Endothelial cell of umbilical vein (primary cell): ENCODE measurements at regions not wholly inside any gene's neighbourhood (a gene's known extent, or its start where the extent isn't known, plus 50 kb on each side); places are given as distances from the start of the nearest gene placed in this dataset.

Experiments used
- BruUV-seq: library from RNA; stranded (reverse); fragments of 400-500 nt; replicated peaks from 2 replicates; lab custom pipeline; 2021; lab: Mats Ljungman, UMichigan
- CTCF ChIA-PET: fragments of 300-600, 350-600 bp; sonication (Branson Sonifier 250); formaldehyde crosslinking; loops from one replicate; lab custom pipeline; 2021; ENCODE audit warnings: antibody characterized with exemption, inconsistent platforms; lab: Charles Lee
- POLR2A ChIA-PET: fragments of 300-600, 350-600 bp; sonication (Branson Sonifier 250); formaldehyde crosslinking; loops from one replicate; lab custom pipeline; 2021; ENCODE audit warnings: antibody characterized with exemption, inconsistent platforms; lab: Charles Lee
- DNase-seq: peaks from one replicate; pipeline ENCODE4 v3.0.0-alpha.2; 2011; ENCODE audit warnings: low read depth, low spot score
- FAIRE-seq: peaks from 2 replicates; lab custom pipeline; 2011; peaks lifted over from hg19 to GRCh38; lab: Jason Lieb, UNC
- H2AFZ ChIP-seq: 2 replicates; pipeline ENCODE4 v1.6.0; 2012; ENCODE audit warnings: low read depth, low read length, control low read depth, inconsistent platforms
- H3K27ac ChIP-seq: 2 replicates; pipeline ENCODE4 v1.5.1; 2011; ENCODE audit warnings: low read depth, mild to moderate bottlenecking, control low read depth, low read length, moderate library complexity; ENCODE audit not compliant: insufficient read depth
- H3K27me3 ChIP-seq, 2 experiments: 2 replicates each; pipeline versions ENCODE4 v1.6.0 to v1.6.1; 2011; ENCODE audit warnings: low read length in 2 of 2, mixed read lengths in 1 of 2; ENCODE audit not compliant: control insufficient read depth in 2 of 2, insufficient read depth in 2 of 2
- H3K36me3 ChIP-seq, 2 experiments: 2 replicates in 1 of 2; 3 replicates in 1 of 2; pipeline ENCODE4 v1.5.1; 2011; ENCODE audit warnings: low read length in 2 of 2, mild to moderate bottlenecking in 1 of 2, moderate library complexity in 1 of 2; ENCODE audit not compliant: control insufficient read depth in 2 of 2, insufficient read depth in 2 of 2; ENCODE audit errors: extremely low read depth in 1 of 2
- H3K4me1 ChIP-seq: 3 replicates; pipeline ENCODE4 v1.5.1; 2011; ENCODE audit warnings: mild to moderate bottlenecking, low read length; ENCODE audit not compliant: control insufficient read depth, insufficient read depth; ENCODE audit errors: extremely low read depth
- H3K4me2 ChIP-seq: 2 replicates; pipeline ENCODE4 v1.6.1; 2011; ENCODE audit warnings: low read length, control low read depth, mixed read lengths; ENCODE audit not compliant: insufficient read depth
- H3K4me3 ChIP-seq, 3 experiments: fragments of 200-600 bp in 1 of 3; sonication (generic), shearing (Covaris generic) in 1 of 3; replicated peaks in 1 of 3; 2 replicates each; pipeline ENCODE4 v1.5.1; 2011 to 2016; ENCODE audit warnings: control low read depth in 3 of 3, low read length in 3 of 3, mild to moderate bottlenecking in 2 of 3, inconsistent platforms in 1 of 3, low read depth in 1 of 3, moderate library complexity in 1 of 3; ENCODE audit not compliant: insufficient read depth in 1 of 3
- H3K79me2 ChIP-seq: 2 replicates; pipeline ENCODE4 v1.6.0; 2012; ENCODE audit warnings: low read length, inconsistent platforms; ENCODE audit not compliant: control insufficient read depth, insufficient read depth
- H3K9ac ChIP-seq: replicated peaks from 2 replicates; pipeline ENCODE3; 2011; ENCODE audit warnings: low read length, control low read depth; ENCODE audit not compliant: insufficient read depth; ENCODE audit errors: extremely low read depth
- H3K9me1 ChIP-seq: replicated peaks from 3 replicates; pipeline ENCODE4 v1.6.0; 2011; ENCODE audit warnings: mild to moderate bottlenecking, low read length; ENCODE audit not compliant: control insufficient read depth, insufficient read depth; ENCODE audit errors: extremely low read depth
- H3K9me3 ChIP-seq: replicated peaks from 2 replicates; pipeline ENCODE4 v1.5.1; 2012; ENCODE audit warnings: low read length, inconsistent platforms; ENCODE audit not compliant: control insufficient read depth, insufficient read depth
- H4K20me1 ChIP-seq: replicated peaks from 2 replicates; pipeline ENCODE3; 2011; ENCODE audit warnings: mild to moderate bottlenecking, low read length; ENCODE audit not compliant: control insufficient read depth, insufficient read depth; ENCODE audit errors: extremely low read depth
- CTCF ChIP-seq, 2 donors: IDR thresholded peaks; 1 replicate in 1 of 2; 2 replicates in 1 of 2; pipeline ENCODE4 v1.5.1; 2011; ENCODE audit warnings: low read length in 2 of 2, mild to moderate bottlenecking in 2 of 2, moderate library complexity in 2 of 2, control low read depth in 1 of 2, inconsistent platforms in 1 of 2, low read depth in 1 of 2; ENCODE audit not compliant: insufficient read depth in 1 of 2; ENCODE audit errors: extremely low read depth in 1 of 2
- EZH2 ChIP-seq: IDR thresholded peaks from 2 replicates; pipeline ENCODE4 v1.6.1; 2012; ENCODE audit warnings: borderline replicate concordance, low read depth, mild to moderate bottlenecking, moderate library complexity, low read length, inconsistent platforms; ENCODE audit not compliant: severe bottlenecking
- FOS ChIP-seq: IDR thresholded peaks from 2 replicates; pipeline ENCODE4 v1.6.1; 2011; ENCODE audit warnings: mild to moderate bottlenecking, low read length, moderate library complexity, borderline replicate concordance; ENCODE audit not compliant: insufficient read depth
- GATA2 ChIP-seq: IDR thresholded peaks from 2 replicates; pipeline ENCODE4 v1.7.0; 2011; ENCODE audit warnings: low read depth, mild to moderate bottlenecking, moderate library complexity, mixed read lengths, low read length; ENCODE audit not compliant: insufficient read length, insufficient read depth
- JUN ChIP-seq: IDR thresholded peaks from 2 replicates; pipeline ENCODE4 v1.6.1; 2011; ENCODE audit warnings: borderline replicate concordance, low read depth; ENCODE audit not compliant: insufficient read length, insufficient read depth
- MAX ChIP-seq: IDR thresholded peaks from 2 replicates; pipeline ENCODE4 v1.6.1; 2011; ENCODE audit not compliant: insufficient read depth, insufficient read length
- MYC ChIP-seq: IDR thresholded peaks from one replicate; pipeline ENCODE4 v1.6.1; 2011; ENCODE audit warnings: mild to moderate bottlenecking, low read depth, low read length
- POLR2A ChIP-seq: IDR thresholded peaks from 2 replicates; pipeline ENCODE4 v1.6.1; 2012; ENCODE audit warnings: low read depth, mild to moderate bottlenecking, control low read depth, low read length
- POLR2AphosphoS5 ChIP-seq: IDR thresholded peaks from 2 replicates; pipeline ENCODE4 v1.6.1; 2012; ENCODE audit warnings: low read depth, mild to moderate bottlenecking, control low read depth, low read length, moderate library complexity; ENCODE audit not compliant: insufficient read depth
- dilution Hi-C: fragments of 300-500 bp; cut with MboI; formaldehyde crosslinking; loops from one replicate; pipeline ENCODE4 v1.15.0; 2019; ENCODE audit warnings: low sequenced_read_pairs; ENCODE audit not compliant: extremely low pct_ligation_motif_present
- intact Hi-C: fragments of 100-400 bp; cut with micrococcal nuclease; formaldehyde crosslinking; loops from one replicate; pipeline ENCODE4 v1.10.0; 2022

- no peak for TF ChIP-seq POLR2AphosphoS5
- no peak for TF ChIP-seq JUN
- no peak for TF ChIP-seq EZH2
- no peak for TF ChIP-seq GATA2
- no peak for TF ChIP-seq FOS
- TF ChIP-seq POLR2A = no peak
- no peak for TF ChIP-seq MYC
- TF ChIP-seq MAX = no peak
- H3K27me3 ChIP-seq = no peaks in the 10 kb centered on the region
- H3K9ac ChIP-seq = no peak overlapping the region
- no peak overlapping the region for H3K4me3 ChIP-seq
- no TSS peak for BruUV-seq
- H3K79me2 ChIP-seq = no peaks in the 10 kb centered on the region
- no peak overlapping the region for H3K27ac ChIP-seq
- no peak for FAIRE-seq
- ChIA-PET CTCF (no interaction called here), POLR2A (no interaction called here)
- H3K36me3 ChIP-seq = no peaks in the 10 kb centered on the region
- no peaks in the 10 kb centered on the region for H4K20me1 ChIP-seq
- intact Hi-C loops (no loop called here), dilution Hi-C loops (no loop called here)
- no peak overlapping the region for H3K4me2 ChIP-seq
- DNase-seq = no peak
- H3K9me1 ChIP-seq = no peaks in the 10 kb centered on the region
- H3K9me3 ChIP-seq = no peaks in the 10 kb centered on the region
- H2AFZ ChIP-seq = no peak overlapping the region
- no peaks in the 10 kb centered on the region for H3K4me1 ChIP-seq
Measured at GRCh38 chr6:92989656-92990055, 429.7 kb downstream of the EPHA7 start.

GRCh38 chr6:92979281-92979680, 440.1 kb downstream of the EPHA7 start:
- Histone ChIP-seq H2AFZ (no peak overlapping the region), H3K36me3 (no peaks in the 10 kb centered on the region), H3K4me1 (peaks cover 11% of the 10 kb centered on the region), H3K27ac (no peak overlapping the region), H3K4me3 (no peak overlapping the region), H3K4me2 (peak overlapping the region; percentile 17), H3K79me2 (no peaks in the 10 kb centered on the region), H3K9me3 (no peaks in the 10 kb centered on the region), H4K20me1 (no peaks in the 10 kb centered on the region), H3K9ac (no peak overlapping the region), H3K9me1 (no peaks in the 10 kb centered on the region), H3K27me3 (no peaks in the 10 kb centered on the region)
- TF ChIP-seq JUN (no peak), POLR2AphosphoS5 (no peak), MAX (no peak), FOS (no peak), MYC (no peak), EZH2 (no peak), CTCF (IDR thresholded peaks at IDR 0.05; ENCODE audit: extremely low read depth in 1 of 2, insufficient read depth in 1 of 2, low read depth in 1 of 2, low read length in 2 of 2) (no peak), POLR2A (no peak)
- ChIA-PET POLR2A (no interaction called here), CTCF (no interaction called here)
- DNase-seq (peak; percentile 10), FAIRE-seq (peak; percentile 44)
- intact Hi-C loops = loop anchor here (2.0 to 5.0 kb wide), 2 partner anchors 62 to 438 kb away; partner anchors contain the start of gene EPHA7
- no TSS peak for BruUV-seq
- dilution Hi-C loops = no loop called here
